HG03460 (cell line): ENCODE measurements at regions not wholly inside any gene's neighbourhood (a gene's known extent, or its start where the extent isn't known, plus 50 kb on each side); places are given as distances from the start of the nearest gene placed in this dataset.
"Not testable (repeated sequence)": the region's sequence is repeated elsewhere in the genome, so short reads cannot be mapped to it uniquely, and the experiment has no call there.

Experiments used
- ATAC-seq: cut with Tn5 transposase; IDR thresholded peaks from one replicate; pipeline ENCODE4 v1.9.1; 2021; ENCODE audit not compliant: unreplicated experiment

DNA sequence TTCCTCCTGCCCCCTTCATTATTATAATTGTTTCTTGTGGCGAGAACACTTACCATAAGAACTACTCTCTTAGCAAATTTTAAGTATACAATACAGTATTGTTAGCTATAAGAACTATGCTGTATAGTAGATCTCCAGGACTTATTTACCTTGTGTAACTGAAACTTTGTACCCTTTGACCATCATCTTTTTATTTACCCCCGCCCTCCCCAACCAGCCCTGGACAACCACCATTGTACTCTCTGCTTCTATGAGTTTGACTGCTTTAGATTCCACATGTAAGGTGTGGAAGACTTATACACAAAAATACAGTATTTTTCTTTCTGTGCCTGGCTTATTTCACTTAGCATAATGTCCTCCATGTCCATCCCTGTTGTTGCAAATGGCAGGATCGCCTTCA lies 161.1 kb downstream of the PHF8 start:
- ATAC-seq, result no peak

DNA sequence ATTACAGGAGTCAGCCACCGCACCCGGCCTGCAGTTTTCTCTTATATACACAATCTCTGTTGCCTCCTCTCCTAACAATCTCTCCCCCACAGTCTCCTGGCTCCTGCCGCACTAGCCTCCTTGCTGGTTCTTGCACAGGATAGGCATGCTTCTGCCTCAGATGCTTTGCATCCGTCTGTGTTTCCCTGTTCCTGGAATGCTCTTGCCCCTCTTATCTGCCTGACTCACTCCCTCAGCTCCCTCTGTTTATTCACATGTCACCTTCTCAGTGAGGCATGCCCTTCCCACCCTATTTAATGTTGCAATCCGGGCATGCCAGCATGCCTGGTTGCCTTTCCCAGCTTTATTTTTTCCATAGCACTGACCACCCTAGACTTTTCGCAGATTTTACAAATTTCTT lies 161.9 kb downstream of the PHF8 start:
- no peak for ATAC-seq

DNA sequence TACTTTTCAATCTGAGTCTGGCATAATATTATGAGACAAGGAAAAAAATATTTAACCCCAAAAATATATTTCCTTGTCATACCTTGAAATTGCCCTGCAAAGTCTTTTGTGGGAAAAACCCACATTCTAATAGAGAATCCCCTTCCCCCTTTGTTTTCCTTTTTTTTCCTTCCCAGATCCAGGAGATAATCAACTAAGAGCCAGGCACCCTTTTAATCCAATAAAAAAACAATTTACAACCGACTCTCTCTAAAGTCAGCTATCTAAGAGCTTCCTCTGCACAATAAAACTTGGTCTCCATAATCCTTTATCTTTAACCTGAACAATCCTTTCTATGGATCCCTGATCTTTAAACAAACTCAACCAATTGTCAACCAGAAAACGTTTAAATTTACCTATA lies 163.5 kb downstream of the PHF8 start:
- ATAC-seq, result not testable (repeated sequence)

DNA sequence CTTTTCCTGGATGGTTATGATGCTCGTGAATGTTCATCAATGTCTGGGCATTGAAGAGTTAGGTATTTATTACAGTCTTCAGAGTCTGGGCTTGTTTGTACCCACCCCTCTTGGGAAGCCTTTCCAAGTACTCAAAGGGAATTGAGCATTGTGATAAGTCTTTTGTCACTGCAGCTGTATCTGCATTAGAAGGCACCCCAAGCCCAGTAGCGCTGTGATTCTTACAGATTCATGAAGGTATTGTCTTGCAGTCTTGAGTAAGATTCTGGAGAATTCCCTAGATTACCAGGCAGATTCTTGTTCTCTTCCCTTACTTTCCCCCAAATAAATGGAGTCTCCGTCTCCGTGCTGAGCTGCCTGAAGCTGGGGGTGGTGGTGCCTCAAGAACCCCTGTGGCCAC lies 173.4 kb upstream of the HUWE1 start:
- ATAC-seq, result no peak

DNA sequence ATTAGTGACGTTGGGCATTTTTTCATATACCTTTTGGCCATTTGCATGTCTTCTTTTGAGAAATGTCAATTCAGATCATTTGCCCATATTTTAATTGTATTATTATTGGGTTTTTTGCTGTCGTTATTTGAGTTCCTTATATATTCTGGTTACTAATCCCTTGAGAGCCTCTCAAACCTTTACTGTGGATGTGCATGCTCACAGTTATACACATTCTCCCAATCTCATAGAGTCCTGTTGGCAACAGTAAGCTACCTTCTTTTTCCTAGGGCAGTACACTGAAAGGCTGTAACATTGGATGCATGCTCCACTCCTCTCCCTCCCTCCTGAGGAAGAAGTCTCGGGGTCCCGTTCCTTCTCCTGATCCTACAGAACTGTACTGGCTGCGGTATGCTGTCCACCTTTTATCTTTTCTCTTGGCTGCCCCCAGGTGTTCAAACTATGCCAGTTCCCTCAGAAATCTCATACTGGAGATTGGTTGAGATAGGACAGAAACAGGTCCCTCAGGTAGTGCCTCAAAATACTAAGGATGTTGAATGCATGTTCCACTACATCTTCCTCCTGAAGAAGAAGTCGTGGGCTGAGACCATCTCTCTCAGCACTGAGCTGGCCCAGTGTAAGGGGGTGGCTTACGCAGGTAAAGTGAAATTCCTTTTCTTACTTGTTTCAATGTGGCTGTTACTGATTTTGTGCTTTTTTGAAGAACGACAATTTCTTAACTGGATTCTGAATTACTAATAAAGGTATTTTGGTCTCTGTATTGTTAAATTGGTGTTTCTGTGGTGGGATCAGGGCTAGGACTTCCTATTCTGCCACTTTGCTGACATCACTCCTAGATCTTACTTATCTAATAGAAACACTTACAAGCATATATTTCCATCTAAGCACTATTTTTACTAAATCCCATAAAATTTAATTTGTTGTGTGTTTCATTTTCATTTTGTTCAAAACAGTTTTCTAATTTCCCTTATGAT lies 145.4 kb upstream of the HUWE1 start:
- ATAC-seq, result peak; percentile 56

DNA sequence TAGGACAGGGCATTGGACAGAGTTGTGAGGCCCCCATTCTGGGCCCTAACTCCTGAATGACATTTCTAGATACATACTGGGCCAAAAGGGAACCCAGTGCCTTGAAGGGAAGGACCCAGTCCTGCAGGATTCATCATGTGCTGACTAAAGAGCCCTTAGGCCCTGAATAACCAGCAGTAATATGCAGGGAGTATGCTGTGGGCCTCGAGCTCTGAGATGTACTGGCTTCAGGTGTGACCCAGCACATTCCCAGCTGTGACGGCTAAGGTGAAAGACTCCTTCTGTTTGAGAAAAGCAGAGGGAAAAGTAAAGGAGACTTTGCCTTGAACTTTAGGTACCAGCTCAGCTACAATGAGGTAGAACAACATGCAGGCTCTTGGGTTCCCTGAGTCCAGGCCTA lies 138.2 kb upstream of the HUWE1 start:
- ATAC-seq, result no peak

DNA sequence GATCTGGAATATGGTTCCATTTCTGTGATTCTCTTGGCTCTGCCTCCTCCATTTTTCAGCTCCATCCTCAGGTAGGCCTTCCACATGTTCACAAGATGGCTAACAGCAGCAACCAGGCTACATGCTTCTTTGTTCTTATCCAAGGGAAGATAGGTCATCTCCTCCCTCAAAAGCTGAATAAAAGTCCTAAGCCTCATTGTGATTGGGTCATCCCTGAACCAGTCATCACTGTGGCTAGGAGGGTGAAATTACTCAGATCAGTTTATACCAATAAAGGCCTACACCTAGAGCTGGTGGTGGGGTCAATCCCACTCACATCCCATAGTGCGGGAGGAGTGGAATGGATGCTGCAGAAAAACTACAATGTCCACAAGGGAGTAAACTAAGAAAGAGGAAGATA lies 131.6 kb upstream of the HUWE1 start:
- ATAC-seq, result not testable (repeated sequence)

DNA sequence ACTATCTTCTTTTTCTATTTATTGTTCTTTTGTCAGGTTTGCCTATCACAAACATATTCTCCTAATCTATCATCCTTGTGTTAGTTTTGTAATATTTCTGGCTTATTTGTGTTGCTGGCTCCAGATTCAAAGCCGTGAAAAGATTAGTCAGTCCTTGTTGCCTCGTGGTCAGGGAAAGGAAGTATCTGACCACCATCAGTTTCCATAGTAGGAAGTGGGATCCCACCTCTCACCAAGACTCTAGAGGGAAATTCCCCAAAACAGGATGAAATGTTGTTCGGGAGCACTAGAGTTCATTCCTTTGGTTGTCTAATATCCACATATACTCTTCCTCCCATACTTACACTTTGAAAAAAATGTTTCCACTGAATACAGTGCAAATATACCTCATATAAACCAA lies 131.0 kb upstream of the HUWE1 start:
- ATAC-seq, result no peak

DNA sequence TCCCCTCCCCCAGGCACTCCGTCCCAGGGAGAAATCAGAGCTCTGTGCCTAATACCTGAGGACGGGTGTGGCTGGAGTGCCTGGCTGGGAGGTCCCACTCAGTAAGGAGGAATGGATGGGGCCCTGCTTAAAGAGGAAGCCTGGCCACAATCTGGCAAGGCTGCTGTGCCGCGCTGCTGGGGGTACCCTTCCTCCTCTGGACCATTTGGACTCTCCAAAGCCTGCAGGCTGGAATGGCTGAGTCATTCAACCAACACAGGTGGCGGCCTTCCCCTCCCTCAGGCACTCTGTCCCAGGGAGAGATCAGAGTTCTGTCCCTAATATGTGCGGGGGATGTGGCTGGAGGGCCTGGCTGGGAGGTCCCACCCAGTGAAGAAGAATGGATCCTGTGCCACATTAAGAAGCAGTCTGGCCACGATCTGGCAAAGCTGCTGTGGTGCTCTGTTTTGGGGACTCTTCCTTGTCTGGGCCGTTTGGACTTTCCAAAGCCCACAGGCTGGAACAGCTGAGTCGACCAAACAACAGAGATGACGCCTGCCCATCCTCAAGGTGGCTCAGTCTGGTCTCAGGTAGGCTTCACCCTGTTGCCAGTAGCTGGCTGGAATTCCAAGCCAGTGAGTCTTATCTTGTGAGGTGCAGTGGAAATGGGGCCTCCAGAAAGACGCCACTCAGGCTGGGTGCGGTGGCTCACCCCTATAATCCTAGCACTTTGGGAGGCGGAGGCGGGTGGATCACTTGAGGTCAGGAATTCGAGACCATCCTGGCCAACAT lies 127.3 kb upstream of the HUWE1 start:
- no peak for ATAC-seq

DNA sequence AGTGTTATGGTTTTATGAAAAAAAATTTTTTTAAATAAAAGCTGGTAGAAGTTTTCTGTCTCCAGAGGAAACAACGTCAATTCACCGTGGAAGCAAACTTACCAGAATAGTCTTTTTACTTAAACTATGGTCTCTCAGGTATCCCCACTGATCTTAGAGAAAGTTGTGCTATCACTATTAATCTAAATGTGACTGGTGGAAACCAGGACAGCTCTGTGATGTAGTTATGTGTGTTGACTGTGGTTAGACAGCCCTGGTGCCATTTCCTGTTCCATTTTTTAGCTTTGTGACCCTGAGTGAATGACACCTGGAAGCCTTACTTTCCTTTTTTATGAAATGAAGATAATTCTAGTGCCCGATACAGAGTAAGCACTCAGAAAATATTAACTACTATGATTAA lies 111.8 kb upstream of the HUWE1 start:
- ATAC-seq, result no peak

DNA sequence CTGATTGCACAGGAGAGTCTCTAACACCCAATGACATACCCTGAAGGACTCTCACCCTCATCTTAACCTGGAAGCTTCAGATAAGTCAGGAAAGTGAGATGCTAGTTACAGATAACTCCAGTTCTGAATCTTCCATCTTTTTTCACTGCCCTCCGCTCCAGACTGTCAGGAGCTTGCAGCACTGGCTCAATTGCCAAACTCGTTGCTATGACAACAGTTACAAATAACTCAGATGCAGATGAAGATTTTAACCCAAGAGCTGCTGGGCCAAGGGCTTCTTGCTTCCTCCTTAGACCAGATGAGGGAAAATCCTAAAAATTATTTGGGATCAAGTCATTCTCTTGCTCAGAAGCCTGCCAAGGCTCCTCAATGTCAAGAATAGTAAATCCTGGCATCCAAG lies 109.1 kb upstream of the HUWE1 start:
- ATAC-seq, result no peak

DNA sequence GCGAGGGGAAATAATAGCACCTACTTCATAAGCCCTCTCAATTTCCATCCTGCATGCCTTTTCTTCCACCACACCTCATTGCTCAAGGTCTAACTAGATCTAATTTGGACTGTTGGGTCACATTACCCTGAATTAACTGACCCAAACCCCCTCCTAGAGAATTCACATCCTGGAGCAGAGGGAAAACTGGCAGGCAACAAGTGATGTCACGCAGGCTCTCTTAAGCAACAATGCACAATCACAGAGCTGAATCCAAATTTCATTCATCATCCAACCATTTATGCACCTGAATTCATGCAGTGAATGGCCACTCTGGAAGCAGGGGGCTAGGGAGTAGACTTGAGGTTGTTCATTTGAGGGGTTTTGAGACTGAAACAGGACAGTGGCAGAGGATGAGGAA lies 107.7 kb upstream of the HUWE1 start:
- ATAC-seq, result no peak

DNA sequence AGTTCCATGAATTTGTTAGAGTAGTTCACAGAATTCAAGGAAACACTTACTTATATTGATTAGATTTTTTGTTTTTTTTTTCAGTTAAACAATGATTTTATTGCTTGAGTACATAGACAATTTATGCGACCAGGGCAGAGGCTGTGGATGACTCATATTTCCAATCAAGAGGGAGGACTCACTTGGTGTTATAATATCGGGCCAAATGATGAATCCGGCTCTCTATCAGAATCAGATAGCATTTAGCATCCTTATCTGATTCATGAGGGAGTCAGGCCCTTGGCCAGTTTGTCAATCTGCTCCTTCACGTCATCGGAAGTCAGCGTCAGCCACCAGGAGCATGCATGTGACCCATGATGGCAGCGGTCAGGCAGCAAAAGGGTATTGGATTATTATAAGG lies 82.3 kb upstream of the HUWE1 start:
- ATAC-seq, result no peak

DNA sequence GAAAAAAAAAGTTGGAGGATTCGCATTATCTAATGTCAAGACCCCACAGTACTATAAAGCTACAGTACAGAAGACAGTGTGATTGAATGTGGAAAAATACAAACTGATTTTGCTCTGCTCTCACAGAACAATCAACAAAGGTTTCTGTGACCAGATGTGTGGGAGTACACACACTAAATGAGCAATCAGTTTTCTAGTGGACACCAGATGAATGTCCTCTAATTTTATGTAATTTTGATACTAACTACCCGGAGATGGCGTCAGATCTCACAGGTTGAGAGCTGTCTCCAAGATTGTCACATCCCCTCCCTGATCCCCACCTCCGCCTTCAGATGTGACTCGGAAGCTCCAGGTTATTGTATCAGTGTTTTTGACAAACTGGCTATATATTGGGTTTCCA lies 81.9 kb upstream of the HUWE1 start:
- no peak for ATAC-seq

DNA sequence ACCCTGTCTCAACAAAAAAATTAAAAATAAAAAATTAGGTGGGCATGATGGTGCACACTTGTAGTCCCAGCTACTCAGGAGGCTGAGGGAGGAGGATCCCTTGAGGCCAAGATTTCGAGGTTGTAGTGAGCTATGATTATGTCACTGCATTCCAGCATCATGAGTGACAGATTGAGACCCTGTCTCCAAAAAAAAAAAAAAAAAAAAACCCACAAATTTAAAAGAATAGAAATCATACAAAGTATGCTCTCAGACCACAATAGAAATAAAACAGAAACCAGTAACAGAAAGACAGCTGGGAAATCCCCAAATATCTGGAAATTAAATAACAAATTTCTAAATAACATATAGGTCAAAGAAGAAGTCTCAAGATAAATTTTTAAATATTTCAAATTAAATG lies 81.0 kb upstream of the HUWE1 start:
- ATAC-seq, result no peak

DNA sequence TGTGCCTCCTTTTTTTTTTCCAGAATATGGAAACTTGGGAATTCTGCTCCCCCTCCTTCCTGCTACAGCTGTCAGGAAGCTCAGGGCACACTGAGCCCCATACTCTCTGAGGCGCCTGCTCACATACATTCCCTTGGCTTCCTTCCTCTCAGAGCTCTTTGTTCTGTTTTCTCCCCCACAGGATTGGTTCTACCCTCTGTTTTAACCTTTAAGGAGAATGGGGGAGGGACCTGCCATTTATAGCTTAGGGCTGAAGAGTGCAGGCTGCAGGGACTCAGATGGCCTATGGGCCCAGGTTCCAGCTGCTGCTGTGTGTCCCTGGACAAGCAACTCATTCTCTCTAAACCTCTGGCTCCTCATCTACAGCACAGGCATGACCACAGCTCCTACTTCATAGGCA lies 70.7 kb upstream of the HUWE1 start:
- ATAC-seq, result not testable (repeated sequence)

DNA sequence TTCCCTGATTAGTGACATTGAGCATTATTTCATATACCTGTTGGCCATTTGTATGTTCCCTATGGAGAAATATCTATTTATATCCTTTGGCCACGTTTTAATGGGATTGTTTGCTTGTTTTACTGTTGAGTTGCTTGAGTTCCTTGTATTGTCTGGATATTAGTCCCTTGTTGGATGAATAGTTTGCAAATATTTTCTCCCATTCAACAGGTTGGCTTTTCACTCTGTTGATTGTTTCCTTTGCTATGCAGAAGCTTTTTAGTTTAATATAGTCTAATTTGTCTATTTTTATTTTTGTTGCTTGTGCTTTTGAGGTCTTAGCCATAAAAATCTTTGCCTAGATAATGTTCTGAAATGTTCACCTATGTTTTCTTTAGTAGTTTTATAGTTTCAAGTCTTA lies 60.2 kb upstream of the HUWE1 start:
- ATAC-seq, result no peak

DNA sequence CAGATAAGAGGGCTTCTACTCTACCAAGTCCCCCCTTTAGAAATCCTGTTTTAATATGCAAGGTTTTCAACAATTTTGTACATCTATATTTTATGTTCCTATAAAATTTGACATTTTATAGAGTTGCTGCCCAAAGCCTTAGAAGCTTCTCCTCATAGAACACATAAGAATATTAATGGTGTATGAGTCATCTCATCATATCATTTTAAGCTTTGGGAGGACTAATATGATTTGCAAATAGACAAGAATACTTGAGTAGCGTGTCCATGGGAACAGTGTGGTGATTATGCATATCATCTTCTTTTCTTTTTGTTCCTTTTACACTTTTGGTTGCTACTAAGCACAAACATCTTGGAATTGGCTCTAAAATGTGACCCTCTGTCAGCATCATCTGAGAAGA lies 56.7 kb upstream of the HUWE1 start:
- no peak for ATAC-seq

DNA sequence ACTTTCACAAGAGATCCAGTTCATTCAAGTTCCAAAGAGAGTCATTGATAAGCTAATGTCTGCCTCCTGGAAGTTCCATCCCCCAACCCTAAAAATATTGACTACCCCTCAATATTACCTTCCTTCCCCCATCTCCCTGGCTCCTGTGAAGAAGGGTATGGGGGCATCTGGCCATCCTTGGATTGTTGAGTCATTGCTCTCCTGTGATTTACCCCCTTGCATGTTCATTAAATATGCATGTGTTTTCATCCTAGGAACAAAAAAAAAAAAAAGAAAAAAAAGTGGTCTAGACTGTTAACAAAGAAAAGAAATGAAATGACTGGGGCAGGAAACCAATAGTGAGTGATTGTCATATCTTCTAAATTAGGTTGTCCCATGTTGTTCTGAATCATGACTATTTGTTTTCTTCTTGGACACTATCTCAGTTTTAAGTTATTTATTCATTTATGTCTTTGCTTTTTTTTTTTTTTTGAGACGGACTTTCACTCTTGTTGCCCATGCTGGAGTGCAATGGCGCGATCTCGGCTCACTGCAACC lies 51.9 kb upstream of the HUWE1 start:
- no peak for ATAC-seq
